Spleen (tissue), 11 donors: ENCODE measurements at regions not wholly inside any gene's neighbourhood (a gene's known extent, or its start where the extent isn't known, plus 50 kb on each side); places are given as distances from the start of the nearest gene placed in this dataset.

Experiments used
- DNase-seq: peaks from one replicate; pipeline ENCODE4 v3.0.0-alpha.2; 2020
- H3K27ac ChIP-seq, 8 donors: fragments of 200-600 bp; sonication (generic) in 7 of 8; 1 replicate in 4 of 8; 2 replicates in 4 of 8; pipeline versions ENCODE4 v1.5.0 to v1.8.0; 2016 to 2021; ENCODE audit warnings: inconsistent platforms in 4 of 8, mild to moderate bottlenecking in 4 of 8, moderate library complexity in 1 of 8
- H3K27me3 ChIP-seq, 7 donors: fragments of 200-600 bp; sonication (generic) in 6 of 7; replicated peaks in 1 of 7; 1 replicate in 4 of 7; 2 replicates in 3 of 7; pipeline versions ENCODE4 v1.5.0 to v1.8.0; 2016 to 2021; ENCODE audit warnings: inconsistent platforms in 3 of 7, mild to moderate bottlenecking in 1 of 7
- H3K36me3 ChIP-seq, 6 donors: fragments of 200-600 bp; sonication (generic) in 5 of 6; 1 replicate in 4 of 6; 2 replicates in 2 of 6; pipeline versions ENCODE4 v1.5.0 to v1.8.0; 2016 to 2021; ENCODE audit warnings: inconsistent platforms in 2 of 6
- H3K4me1 ChIP-seq, 6 donors: fragments of 200-600 bp; sonication (generic) in 5 of 6; 1 replicate in 3 of 6; 2 replicates in 3 of 6; pipeline versions ENCODE4 v1.5.0 to v1.8.0; 2016 to 2021; ENCODE audit warnings: inconsistent platforms in 3 of 6
- H3K4me3 ChIP-seq, 8 donors: fragments of 200-600 bp; sonication (generic) in 7 of 8; 1 replicate in 4 of 8; 2 replicates in 4 of 8; pipeline versions ENCODE4 v1.5.0 to v1.8.0; 2016 to 2021; ENCODE audit warnings: inconsistent platforms in 4 of 8, mild to moderate bottlenecking in 4 of 8, moderate library complexity in 2 of 8
- H3K9me3 ChIP-seq, 8 donors: fragments of 200-600 bp; sonication (generic) in 7 of 8; 1 replicate in 4 of 8; 2 replicates in 4 of 8; pipeline versions ENCODE4 v1.5.0 to v1.8.0; 2016 to 2021; ENCODE audit warnings: inconsistent platforms in 4 of 8
- POLR2A ChIP-seq, 3 donors: fragments of 450-650 bp; IDR thresholded peaks; one replicate each; pipeline ENCODE4 v1.5.1; 2017; ENCODE audit warnings: antibody characterized with exemption in 3 of 3, mild to moderate bottlenecking in 1 of 3
- POLR2AphosphoS5 ChIP-seq, 3 donors: sonication (generic); formaldehyde crosslinking; IDR thresholded peaks; one replicate each; pipeline ENCODE4 v1.5.1; 2017; ENCODE audit warnings: antibody characterized with exemption in 3 of 3
- WGBS, 5 donors: extraction: QIAGEN DNeasy Blood & Tissue Kit in 3 of 5; methylation state at CpG; one replicate each; pipeline versions ENCODE4 v1.1.5 to v1.1.7; 2013 to 2018; 5-methylcytosine and 5-hydroxymethylcytosine counted together
- intact Hi-C: fragments of 100-400 bp; cut with DNase I; formaldehyde crosslinking; loops from one replicate; pipeline ENCODE4 v1.15.0; 2023; ENCODE audit warnings: low total_unique reads
- TF ChIP-seq, protein P1 (sequence below), 11 experiments: fragments of 200-600 bp in 7 of 11; fragments of 450-650 bp in 4 of 11; sonication (generic) in 4 of 11; IDR thresholded peaks in 8 of 11; conservative IDR thresholded peaks in 3 of 11; 1 replicate in 7 of 11; 2 replicates in 4 of 11; pipeline versions ENCODE4 v1.4.0 to v1.8.0; 2016 to 2021; ENCODE audit warnings: antibody characterized with exemption in 11 of 11, inconsistent platforms in 4 of 11, mild to moderate bottlenecking in 1 of 11
- donor health status: healthy with polysubstance abuse.
- donor health status: DM: no; HTN: no; CAD: no; lungs with moderate emphysema.
- donor health status: DM: no; HTN: no; CAD: no.
- donor health status: Bipolar disorder and iron deficiency.
- donor health status: healthy.
- donor health status: DM: no; HTN: no; CAD: no.
- donor health status: DM: yes; HTN: yes; CAD: no.

DNA sequence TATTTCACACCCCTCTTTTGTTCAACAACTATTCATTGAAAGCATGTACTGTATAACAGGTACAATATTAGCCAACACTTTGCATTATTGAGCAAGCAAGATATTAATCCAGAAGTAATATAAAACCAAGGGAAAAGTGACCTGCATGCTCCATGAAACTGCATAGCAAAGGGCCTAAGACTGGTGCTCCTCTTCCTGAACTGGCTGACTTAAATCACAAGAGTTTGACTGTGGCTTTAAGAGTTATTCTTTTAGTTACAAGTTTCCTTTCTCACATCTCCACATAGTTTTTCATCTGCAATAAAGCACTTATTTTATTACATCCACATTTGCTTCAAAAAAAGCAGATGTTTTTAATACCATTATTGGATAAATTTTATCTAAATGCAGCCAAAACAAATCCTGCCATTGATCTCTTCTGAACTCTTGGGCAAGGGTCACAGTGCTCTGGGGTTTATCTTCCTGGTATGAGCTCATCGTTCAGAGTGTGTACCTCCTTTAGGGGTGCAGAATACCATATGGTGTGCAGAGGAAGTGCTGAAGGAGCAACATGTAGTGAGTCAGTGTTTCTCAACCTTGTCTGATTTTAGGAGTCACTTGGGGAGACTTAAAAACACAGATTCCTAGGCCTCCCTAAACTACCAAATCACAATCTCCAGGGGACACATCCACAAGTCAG lies 1225.9 kb upstream of the MAP3K7 start:
- intact Hi-C loops = no loop called here
- Histone ChIP-seq H3K4me1 (no peaks in the 10 kb centered on the region), H3K4me3 (no peak overlapping the region), H3K9me3 (no peaks in the 10 kb centered on the region), H3K36me3 (no peaks in the 10 kb centered on the region), H3K27me3 (no peaks in the 10 kb centered on the region), H3K27ac (no peak overlapping the region)
- DNase-seq = no peak
- TF ChIP-seq POLR2A (IDR thresholded peaks at IDR 0.05) (no peak), POLR2AphosphoS5 (IDR thresholded peaks at IDR 0.05) (no peak)
- TF ChIP-seq, protein P1, sequence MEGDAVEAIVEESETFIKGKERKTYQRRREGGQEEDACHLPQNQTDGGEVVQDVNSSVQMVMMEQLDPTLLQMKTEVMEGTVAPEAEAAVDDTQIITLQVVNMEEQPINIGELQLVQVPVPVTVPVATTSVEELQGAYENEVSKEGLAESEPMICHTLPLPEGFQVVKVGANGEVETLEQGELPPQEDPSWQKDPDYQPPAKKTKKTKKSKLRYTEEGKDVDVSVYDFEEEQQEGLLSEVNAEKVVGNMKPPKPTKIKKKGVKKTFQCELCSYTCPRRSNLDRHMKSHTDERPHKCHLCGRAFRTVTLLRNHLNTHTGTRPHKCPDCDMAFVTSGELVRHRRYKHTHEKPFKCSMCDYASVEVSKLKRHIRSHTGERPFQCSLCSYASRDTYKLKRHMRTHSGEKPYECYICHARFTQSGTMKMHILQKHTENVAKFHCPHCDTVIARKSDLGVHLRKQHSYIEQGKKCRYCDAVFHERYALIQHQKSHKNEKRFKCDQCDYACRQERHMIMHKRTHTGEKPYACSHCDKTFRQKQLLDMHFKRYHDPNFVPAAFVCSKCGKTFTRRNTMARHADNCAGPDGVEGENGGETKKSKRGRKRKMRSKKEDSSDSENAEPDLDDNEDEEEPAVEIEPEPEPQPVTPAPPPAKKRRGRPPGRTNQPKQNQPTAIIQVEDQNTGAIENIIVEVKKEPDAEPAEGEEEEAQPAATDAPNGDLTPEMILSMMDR (IDR thresholded peaks at IDR 0.05 in 8 of 11, conservative IDR thresholded peaks at IDR 0.05 in 3 of 11) = no peak
- WGBS, 5 donors = 3 to 18% (median 15%) methylated on average over 1 of the region's 1 CpG

DNA sequence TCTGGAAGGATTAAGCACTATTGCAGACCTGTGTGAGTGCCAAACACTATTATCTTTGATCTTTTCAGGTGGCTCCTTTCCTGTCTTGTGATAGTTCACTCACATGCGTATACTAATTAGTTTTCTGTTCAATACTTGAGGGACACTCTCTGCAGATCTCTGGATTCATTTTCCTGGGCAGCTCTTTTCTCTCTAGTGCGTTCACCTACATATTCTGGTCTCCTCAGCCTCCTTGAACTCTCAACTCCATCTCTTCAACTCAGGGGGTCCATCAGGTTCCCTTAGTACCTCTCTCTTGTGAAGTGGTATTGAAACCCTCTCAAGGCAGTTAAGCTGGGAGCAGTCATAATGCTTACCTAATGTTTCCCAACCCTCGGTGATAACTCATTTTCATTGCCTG lies 1218.1 kb upstream of the MAP3K7 start:
- TF ChIP-seq POLR2A (IDR thresholded peaks at IDR 0.05) = no peak
- 82 to 94% (median 84%) methylated on average over 3 of the region's 3 CpGs for WGBS, 5 donors
- Histone ChIP-seq H3K4me1 (no peaks in the 10 kb centered on the region), H3K36me3 (no peaks in the 10 kb centered on the region), H3K27ac (no peak overlapping the region), H3K27me3 (no peaks in the 10 kb centered on the region), H3K4me3 (no peak overlapping the region), H3K9me3 (no peaks in the 10 kb centered on the region)
- DNase-seq = no peak
- intact Hi-C loops = no loop called here

DNA sequence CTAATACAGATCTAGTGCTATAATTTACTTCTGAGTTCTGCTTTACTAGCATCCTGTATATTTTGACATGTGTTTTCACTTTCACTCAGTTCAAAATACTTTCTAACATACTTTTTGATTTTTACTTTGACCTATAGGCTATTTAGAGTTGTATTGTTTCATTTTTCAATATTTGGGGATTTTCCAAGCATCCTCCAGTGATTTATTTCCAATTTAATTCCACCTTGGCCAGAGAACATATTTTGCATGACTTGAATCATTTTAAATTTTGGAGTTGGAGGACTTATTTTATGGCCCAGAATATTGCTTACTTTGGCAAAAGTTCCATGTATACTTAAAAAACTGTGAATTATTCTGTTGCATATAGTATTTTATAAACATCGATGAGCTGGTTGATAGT lies 1215.6 kb upstream of the MAP3K7 start:
- intact Hi-C loops = no loop called here
- no peaks in the 10 kb centered on the region for H3K36me3 ChIP-seq
- TF ChIP-seq POLR2A (IDR thresholded peaks at IDR 0.05) = no peak
- TF ChIP-seq, protein P1 (IDR thresholded peaks at IDR 0.05 in 8 of 11, conservative IDR thresholded peaks at IDR 0.05 in 3 of 11) = no peak
- no peak for TF ChIP-seq POLR2AphosphoS5 (IDR thresholded peaks at IDR 0.05)

DNA sequence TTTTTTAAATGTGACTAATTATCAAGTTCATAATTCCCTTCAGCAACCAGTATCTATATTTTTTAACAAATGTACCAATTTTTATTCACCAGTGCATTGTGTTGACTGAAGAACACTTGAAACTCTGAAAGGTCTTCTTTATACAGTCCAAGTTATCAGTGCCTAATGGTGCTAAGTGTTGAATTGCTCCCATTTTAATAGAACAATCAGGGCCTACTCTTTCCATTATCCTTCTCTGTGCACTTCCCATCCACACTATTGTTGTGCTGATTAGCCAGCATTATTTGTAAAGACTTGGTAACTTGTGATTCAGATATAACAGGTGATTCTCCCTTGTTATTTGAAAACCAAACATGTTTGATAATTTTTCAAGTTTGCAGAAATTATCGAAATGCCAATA lies 1209.7 kb upstream of the MAP3K7 start:
- Histone ChIP-seq H3K9me3 (peaks cover 0 to 6% (median 0%) of the 10 kb centered on the region in 8 donors), H3K27me3 (no peaks in the 10 kb centered on the region), H3K27ac (no peak overlapping the region), H3K36me3 (no peaks in the 10 kb centered on the region), H3K4me3 (no peak overlapping the region), H3K4me1 (no peaks in the 10 kb centered on the region)
- intact Hi-C loops = no loop called here
- TF ChIP-seq POLR2AphosphoS5 (IDR thresholded peaks at IDR 0.05) (no peak), POLR2A (IDR thresholded peaks at IDR 0.05) (no peak)
- TF ChIP-seq, protein P1 (IDR thresholded peaks at IDR 0.05 in 8 of 11, conservative IDR thresholded peaks at IDR 0.05 in 3 of 11) = no peak
- 87 to 98% (median 91%) methylated on average over 1 of the region's 1 CpG for WGBS, 5 donors
- no peak for DNase-seq

More for the DNA sequence above, 1215.6 kb upstream of the MAP3K7 start:
- no peak overlapping the region for H3K27ac ChIP-seq
- H3K27me3 ChIP-seq = no peaks in the 10 kb centered on the region
- H3K4me3 ChIP-seq = no peak overlapping the region
- H3K9me3 ChIP-seq = no peaks in the 10 kb centered on the region
- H3K4me1 ChIP-seq = no peaks in the 10 kb centered on the region
- 84 to 96% (median 93%) methylated on average over 1 of the region's 1 CpG for WGBS, 5 donors
- DNase-seq = no peak
